HG03175 (cell line): ENCODE measurements at regions not wholly inside any gene's neighbourhood (a gene's known extent, or its start where the extent isn't known, plus 50 kb on each side); places are given as distances from the start of the nearest gene placed in this dataset.
"Not testable (repeated sequence)": the region's sequence is repeated elsewhere in the genome, so short reads cannot be mapped to it uniquely, and the experiment has no call there.

ENCODE experiments used
- ATAC-seq: cut with Tn5 transposase; IDR thresholded peaks from one replicate; pipeline ENCODE4 v1.9.1; 2021; ENCODE audit warnings: mild to moderate bottlenecking, moderate library complexity; ENCODE audit not compliant: unreplicated experiment

DNA sequence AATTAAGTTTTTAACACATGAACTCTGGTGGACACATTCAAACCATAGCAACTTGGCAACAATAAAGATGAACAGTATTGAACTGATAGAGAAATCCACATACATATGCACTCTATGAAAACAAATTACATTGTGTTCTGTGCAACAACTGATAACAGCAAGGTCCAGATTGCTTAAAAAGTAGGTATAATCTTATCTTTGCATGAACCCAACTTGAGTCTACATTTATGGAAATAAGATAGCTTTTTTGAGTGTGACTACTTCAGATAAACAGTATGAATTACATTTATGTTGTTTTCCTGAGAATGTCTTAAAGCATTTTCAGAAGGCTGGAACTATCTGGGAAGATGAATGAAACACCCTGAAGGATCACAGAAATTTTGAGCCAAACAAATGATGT, 212.6 kb upstream of the GK2 start:
- no peak for ATAC-seq

DNA sequence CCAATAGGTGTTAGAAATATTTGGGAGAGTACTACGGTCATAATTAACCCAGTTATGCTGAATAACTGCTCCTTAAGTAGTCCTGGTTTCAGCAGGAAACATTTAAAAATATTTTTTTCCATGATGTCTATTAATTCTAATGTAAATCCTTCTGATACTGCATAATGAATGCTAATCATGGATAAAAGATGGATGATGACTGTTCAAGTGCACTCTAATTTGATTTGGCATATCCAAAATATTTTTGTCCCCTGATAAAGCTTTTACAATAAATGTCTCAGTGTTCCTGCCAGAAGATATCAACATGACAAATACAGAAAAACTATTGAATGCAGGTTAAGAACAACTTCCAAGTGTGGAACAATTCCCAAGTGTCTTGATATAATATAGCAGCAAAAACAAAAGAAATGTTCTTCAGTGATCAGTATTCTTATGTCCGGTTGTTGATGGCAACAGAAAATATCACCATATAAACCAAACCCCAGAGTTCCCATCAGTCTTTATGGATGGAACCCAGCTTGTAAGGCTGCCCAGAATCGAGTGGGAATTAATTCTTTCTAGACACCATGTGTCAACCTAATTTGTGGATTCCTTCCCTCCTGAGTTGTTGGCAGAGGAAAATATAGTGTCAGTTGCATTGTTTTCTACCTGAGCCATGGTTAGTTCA, 205.4 kb upstream of the GK2 start:
- no peak for ATAC-seq

DNA sequence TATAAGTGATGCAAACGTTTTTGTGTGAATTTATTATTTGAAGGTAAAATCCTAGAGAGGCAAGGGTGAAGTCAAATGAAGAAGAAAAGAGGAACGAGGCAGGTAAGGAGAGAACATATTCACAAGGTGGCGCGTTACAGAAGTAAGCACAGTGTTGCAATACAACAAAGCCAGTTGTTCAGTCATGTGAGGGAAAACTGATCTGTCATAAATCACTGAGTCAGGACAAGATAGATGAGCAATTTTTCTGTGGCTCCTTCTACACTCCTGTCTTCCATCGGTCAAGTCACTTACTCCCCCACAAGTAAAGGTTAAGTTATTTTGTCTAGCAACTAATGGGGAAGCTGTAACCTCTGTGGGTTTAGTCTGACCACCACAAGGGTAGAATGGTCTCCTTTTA, 203.0 kb upstream of the GK2 start:
- ATAC-seq: no peak

DNA sequence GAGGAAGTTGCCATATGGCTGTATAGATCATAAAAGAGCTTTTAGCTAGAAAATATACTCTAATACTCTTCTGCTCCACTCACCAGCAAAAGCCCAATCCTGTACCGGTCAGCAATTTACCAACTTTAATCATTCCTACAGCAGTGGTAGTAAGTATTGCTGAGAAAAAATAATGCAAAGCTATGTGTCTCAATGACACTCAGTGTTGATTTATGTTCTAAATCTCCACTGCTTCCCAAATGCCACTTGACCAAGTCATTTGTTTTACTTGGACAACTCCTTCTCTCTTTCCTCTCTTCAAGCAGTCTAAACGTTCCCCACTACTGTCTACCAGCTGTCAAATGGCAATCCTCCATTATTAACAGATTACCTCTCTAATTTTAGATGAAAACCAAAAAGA, 201.8 kb upstream of the GK2 start:
- no peak for ATAC-seq

DNA sequence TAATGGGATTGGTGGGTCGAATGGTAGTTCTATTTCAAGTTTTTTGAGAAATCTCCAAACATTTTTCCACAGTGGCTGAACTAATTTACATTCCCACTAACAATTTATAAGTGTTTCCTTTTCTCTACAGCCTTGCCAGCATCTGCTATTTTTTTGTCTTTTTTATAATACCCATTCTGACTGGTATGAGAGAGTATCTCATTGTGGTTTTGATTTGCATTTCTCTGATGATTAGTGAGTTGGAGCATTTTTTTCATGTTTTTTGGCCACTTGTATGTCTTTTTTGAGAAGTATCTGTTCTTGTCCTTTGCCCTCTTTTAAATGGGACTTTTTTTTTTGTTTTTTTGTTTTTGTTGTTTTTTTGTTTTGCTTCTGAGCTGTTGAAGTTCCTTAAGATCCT, 200.0 kb upstream of the GK2 start:
- no peak for ATAC-seq

DNA sequence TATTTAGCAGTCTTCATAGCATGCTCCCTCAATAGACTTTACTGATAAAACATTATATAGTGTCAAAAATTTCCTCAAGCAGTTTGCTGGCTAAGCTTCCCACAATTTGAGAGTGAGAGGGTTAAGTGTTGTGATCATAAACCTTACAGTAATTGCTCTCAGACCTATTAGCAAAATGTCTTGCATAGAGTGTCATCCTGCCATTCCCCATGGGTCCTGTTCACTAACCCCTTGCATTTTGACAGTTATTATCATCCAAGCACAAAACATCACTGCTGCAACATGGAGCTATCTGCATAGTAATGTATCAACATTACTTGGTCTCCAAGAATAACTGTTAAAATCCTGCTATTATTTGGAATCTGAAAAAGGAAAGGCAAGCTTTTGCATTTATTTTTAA, 196.1 kb upstream of the GK2 start:
- peak; percentile 9 for ATAC-seq

DNA sequence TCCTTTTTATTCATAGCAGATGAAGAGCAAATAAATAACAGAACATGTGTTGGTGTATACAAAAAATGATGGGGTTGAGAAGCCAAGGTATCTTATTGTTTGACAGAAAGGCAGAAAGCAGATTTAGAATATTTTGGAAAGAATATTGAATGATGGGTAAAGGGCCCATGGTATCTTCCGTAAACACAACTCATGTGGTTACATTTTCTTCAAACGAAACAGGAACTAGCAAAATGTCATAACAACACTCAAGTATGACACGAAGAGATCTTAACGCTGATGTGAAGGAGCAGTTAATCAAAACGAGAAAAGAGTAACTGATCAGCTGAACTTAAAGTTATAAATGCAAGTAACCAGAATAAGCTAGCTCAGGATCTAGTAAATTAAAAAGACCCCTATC, 195.7 kb upstream of the GK2 start:
- ATAC-seq: peak; percentile 70

DNA sequence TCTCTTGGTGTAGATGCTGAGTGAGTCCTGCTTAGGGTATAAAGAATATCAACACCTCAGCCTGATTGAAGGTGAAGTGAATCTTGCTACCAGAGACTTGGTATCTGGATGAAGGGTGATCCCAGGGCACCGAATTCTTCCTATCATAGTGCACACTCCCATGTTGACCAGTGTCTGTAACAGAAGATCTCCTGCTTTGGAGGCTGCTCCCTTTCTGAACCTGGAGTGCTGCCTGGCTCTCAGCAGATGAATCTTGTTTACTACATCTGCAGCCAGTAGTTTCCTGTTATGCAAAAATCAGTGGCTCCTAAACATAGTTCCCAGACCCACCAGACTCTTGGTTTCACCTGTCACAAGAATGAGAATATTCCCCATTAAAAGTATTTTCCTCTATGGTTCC, 191.7 kb upstream of the GK2 start:
- ATAC-seq: no peak

DNA sequence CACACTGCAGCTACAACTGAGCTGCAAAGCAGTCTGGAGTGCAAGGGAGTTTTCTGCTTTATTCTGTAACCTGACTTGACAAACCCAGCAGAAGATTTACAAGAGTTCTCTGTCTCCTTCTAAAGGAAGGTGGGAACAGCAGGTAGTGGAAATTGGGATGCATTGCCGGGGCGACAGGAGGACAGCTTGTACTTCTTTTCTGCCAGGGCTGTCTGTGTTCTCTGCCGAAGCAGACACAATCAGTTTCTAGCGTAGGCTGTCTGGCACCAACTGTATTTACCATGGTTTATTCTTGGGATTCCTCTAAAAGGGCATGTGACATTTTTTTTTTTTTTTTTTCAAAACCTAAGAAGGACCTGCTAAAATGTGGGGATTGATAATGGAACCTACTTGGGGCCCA, 190.8 kb upstream of the GK2 start:
- ATAC-seq: no peak

DNA sequence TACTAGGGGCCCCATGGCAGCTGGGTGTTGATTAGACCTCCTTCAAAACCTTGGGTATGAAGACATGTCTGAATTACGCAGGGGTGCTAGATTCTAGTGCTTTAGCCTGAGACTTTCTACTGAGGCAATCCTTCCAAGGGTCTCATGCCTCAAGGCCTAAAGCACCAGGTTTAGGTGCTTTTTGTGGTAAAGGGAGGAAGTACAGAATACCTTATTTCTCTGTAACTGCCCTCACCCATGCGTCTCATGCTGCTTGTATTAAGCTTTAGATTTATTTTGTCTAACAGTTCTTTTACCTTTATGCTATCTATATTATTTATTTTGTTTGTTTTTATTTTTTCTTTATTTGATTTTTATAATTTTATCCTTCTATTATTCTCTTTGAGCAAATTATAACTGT, 190.2 kb upstream of the GK2 start:
- no peak for ATAC-seq

DNA sequence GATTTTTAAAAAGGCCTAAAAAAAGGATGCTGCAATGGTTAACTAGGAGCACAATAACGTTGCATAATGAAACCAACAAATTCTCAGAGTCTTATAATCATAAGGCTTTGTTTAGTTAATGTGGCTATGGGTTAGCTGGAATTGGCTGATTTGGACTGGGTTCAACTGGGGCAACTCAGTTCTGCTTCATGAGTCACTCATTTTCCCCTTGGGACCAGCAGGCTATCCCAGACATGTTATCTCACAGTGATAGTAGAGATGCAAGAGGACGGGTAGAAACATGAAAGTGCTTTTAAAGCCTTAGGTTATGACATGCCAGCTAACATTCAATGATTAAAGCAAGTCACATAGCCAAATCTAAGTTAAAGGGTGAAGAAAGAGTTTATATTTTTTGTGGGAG, 189.2 kb upstream of the GK2 start:
- ATAC-seq: no peak

DNA sequence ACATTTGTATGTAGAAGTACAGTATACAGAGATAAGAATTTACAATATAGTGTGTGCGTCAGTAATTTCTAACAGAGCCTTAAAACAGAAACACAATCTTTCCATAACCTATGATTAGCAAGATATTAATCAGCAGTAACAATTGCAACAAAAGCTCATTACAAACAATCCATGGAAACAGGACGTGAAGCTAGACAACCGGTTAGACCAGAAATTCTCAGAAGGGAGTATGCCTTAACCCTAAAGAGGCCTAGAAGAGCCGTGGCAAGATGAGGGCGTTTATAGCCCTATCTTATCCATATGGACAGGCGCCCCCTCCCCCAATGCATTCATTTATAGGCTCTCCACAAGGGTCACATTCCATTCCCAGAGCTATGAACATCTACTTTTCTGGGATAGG, 184.2 kb upstream of the GK2 start:
- ATAC-seq: not testable (repeated sequence)

DNA sequence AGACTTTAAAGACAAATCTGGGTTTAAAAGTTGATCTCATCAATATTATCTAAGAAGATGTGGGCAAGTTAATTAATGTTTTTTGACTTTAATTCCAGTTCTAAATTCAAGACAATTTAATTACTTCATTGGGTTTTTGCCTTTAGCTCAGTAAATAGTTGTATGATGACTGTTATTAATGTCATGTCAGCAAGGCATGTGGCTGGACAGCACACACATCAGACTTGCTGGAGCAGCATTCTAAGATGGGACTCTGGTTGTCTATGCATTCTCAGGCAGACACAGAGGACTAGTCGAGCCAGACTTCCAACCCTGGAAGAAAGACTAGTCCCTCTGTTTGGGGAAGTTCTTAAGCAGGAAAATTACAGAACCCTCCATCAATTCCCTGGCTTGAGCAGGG, 180.7 kb upstream of the GK2 start:
- no peak for ATAC-seq

DNA sequence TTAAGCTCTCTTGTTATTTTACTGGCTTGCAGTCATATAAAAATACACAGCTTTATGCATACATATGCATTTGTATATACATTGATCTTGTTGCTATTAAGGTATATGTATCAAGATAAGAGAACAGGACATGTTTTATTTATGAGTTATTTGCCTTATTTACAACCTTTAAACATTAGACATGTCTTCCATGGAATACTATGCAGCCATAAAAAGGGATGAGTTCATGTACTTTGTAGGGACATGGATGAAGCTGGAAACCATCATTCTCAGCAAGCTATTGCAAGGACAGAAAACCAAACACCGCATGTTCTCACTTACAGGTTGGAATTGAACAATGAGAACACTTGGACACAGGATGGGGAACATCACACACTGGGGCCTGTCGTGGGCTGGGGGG, 179.2 kb upstream of the GK2 start:
- ATAC-seq: not testable (repeated sequence)

DNA sequence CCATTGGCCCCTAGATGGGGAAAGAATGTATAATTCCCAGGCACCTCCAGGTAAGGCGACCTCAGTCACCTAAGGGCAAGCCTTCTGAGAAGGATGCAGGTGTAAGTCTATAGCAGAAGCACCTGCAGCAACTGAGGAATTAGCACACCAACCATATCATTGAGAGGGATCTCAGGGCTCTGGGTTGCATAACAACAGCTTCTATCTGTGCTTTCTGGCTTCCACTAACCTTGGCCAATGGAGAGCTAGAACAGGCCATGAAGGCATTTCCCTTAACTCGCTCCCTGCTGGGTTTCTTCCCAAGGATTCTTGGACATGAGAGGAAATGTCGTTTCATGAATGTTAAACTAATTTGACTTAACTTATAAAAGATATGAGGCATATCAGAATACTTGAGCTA, 177.8 kb upstream of the GK2 start:
- no peak for ATAC-seq

DNA sequence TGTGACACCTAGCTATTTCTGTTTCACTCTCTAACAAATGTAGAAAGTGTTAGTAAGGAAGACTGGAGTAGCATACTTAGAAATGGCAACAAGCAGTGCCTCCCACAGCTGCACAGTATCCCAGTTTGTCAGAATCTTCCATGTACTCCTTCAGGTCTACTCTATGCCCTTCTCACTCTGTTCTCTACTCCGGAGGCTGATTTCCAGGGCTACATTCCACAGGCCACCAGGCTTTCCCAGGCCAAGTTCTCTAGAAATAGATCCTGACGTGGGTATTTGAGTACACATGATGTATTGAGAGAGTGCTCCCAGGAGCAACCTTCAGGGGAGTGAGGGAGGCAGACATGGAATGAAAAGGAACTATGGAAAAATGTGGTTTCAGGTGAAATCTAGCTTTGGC, 177.3 kb upstream of the GK2 start:
- no peak for ATAC-seq

DNA sequence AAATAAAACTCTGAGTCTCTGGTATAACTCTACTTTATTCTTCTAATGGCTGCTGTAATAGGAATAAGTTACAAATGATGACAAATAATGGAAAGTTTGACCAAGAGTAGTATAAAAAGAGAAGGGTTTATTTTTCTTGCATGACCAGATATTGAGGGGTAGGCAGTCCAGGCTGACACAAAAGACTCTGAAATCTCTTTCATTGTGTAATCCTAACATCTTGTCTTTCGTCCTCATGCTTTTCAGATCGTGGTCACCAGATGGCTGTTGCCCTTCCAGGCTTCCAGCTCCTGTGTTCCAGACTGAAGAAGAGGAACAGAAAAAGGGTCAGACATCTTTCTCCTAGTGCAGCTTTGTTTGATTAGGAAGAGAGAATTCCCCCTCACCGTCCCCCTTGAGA, 176.9 kb upstream of the GK2 start:
- ATAC-seq: no peak

DNA sequence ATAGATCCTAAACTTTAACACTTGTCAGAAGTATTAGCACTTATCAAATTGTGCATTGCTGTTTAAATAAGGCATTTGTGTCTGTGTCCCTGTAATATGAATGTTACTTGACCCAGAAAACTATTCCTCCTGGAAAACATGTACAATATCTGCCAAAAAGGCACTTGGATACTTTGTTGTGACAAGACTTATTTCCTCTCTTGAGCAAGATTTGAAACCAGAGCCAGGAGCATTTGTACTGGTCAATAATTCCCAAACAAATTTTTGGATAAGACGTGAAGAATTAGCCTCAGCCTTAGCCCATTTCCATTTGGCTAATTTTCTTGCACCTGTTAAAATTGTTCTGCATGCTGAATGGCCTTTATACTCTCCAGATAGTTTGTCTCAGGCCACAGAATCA, 176.3 kb upstream of the GK2 start:
- ATAC-seq: no peak

DNA sequence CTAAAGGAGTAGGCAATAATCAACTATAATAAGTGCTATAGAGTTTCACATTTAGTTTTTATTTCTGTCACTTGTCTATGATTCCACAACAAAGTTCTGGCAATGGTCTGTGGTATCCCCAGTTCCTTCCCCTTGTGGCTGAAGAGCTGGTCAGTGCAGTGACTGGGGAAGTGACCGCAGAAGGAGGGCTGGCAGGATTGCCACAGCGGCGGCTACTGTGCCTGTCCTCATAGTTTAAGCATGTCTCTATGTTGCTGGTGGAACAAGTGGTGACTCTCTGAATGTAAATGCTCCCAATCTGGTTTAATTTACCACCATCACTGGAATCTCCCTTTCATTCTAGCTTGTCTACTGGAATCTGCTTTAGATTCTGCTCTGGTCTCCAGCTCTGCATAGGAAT, 170.6 kb upstream of the GK2 start:
- ATAC-seq: no peak

DNA sequence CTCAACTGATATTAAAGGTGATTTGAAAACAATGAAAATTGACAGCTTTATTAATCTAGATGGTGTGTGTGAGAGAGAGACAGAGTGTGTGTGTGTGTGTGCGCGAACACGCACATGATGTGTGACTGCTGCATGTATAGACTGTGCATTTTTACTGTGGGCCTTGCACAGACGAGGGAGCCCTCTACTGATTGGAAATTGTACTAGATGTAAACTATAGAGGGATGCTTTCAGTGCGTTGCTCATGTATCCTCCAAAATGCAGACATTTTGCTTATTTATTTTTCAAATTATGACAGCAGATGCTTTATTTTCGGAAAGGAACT, 168.4 kb upstream of the GK2 start:
- ATAC-seq: no peak

DNA sequence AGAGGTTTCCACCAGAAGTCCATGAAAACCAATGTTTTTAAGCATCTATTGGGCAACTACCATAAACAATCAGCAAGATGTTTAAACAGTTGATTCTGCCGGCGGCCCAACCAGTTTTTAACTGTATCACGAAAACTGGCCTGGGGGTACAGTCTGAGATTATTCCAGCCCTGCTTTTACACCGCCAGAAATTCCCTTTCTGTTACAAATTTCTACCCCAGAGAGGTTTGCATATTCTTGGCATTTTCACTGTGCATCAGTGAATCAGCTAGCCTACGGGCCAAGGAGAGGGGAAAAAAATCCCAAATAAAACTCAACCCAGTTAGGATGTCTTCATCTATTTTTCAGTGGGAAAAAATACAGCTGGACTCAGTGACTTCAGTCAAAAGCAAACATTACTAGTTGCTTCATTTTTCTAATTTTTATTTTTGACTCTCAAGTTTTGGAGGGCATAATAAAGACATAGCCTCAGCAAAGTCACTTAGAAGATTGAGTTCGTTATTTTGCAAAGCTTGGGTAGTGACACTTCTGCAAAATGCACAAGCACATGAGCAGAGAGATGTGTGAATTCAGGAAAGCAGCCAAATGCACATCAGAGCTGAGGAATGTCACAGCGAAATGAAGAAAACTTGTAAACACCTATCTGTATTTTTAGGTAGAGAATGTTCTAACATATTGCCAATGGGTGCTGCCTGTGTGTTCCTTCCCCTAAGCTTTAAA, 167.8 kb upstream of the GK2 start:
- no peak for ATAC-seq

DNA sequence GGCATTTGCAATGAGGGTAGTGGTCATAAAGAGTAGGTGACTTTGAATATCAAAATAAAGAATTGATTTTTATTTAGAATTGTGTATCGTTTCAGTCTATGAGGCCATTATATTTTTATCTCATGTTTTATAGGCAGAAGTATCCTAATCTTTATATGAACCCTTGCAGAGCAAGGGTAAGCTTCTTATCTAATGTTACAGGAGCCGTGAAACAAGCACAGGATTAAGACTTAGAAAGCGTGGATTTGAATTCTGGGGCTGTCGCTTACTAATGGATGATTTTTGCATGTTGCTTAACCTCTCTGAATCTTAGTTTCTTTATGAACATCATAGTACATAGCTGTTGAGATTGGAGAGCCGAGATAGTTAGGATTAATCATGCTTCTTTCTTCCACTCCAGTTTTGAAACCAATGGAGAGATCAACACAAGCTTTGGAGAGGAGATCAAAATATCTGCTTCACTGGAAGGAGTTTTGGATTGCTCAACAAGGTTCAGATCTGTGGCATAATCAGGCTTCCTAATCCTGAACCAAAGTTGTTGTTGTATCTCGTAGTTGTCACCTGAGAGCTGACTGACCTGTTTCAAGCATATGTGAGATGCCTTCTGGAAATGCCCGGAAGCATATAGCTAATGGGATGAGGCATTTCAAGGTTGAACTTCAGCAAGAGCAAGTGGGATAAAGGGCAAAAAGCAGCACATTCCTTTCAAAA, 166.9 kb upstream of the GK2 start:
- no peak for ATAC-seq

DNA sequence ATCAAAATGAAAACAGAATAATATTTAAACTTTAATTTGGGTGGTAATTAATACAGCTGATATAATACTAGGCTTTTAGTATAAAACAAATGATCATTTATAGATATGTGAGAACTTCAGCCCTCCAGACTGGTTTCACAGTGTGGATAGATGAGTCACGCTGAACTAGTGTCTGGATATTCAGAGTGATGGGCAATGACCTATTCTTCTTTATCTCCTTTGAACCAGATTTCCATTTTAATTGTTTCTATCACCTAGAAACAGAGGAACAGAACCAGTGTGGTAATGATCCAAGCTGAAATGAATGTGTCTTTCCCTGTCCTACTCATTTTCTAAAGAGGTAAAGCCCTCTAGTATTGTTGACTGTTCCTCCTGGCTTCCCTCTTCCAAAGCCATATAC, 155.2 kb upstream of the GK2 start:
- ATAC-seq: no peak
